SJSA1 (cell line): ENCODE measurements at regions not wholly inside any gene's neighbourhood (a gene's known extent, or its start where the extent isn't known, plus 50 kb on each side); places are given as distances from the start of the nearest gene placed in this dataset.

Source experiments
- DNase-seq, 2 experiments: peaks; one replicate each; pipeline ENCODE4 v3.0.0-alpha.2; 2015 to 2020; ENCODE audit warnings: low spot score in 2 of 2, low read depth in 1 of 2
- H3K27ac ChIP-seq: fragments of 250-450 bp; sonication (Bioruptor Pico); 2 replicates; pipeline ENCODE4 v1.5.1; 2020; ENCODE audit warnings: mild to moderate bottlenecking, moderate library complexity
- H3K27me3 ChIP-seq: fragments of 250-450 bp; sonication (Bioruptor Pico); replicated peaks from 2 replicates; pipeline ENCODE4 v1.5.1; 2020; ENCODE audit warnings: mild to moderate bottlenecking, moderate library complexity
- H3K36me3 ChIP-seq: fragments of 250-450 bp; sonication (Bioruptor Pico); 2 replicates; pipeline ENCODE4 v1.5.1; 2020; ENCODE audit warnings: mild to moderate bottlenecking
- H3K4me1 ChIP-seq: fragments of 250-450 bp; sonication (Bioruptor Pico); replicated peaks from 2 replicates; pipeline ENCODE4 v1.6.1; 2021; ENCODE audit warnings: mild to moderate bottlenecking
- H3K4me3 ChIP-seq: fragments of 250-450 bp; sonication (Bioruptor Pico); 2 replicates; pipeline ENCODE4 v1.5.1; 2020; ENCODE audit warnings: mild to moderate bottlenecking
- H3K9me3 ChIP-seq: fragments of 250-450 bp; sonication (Bioruptor Pico); replicated peaks from 2 replicates; pipeline ENCODE4 v1.5.1; 2020; ENCODE audit warnings: mild to moderate bottlenecking

DNA sequence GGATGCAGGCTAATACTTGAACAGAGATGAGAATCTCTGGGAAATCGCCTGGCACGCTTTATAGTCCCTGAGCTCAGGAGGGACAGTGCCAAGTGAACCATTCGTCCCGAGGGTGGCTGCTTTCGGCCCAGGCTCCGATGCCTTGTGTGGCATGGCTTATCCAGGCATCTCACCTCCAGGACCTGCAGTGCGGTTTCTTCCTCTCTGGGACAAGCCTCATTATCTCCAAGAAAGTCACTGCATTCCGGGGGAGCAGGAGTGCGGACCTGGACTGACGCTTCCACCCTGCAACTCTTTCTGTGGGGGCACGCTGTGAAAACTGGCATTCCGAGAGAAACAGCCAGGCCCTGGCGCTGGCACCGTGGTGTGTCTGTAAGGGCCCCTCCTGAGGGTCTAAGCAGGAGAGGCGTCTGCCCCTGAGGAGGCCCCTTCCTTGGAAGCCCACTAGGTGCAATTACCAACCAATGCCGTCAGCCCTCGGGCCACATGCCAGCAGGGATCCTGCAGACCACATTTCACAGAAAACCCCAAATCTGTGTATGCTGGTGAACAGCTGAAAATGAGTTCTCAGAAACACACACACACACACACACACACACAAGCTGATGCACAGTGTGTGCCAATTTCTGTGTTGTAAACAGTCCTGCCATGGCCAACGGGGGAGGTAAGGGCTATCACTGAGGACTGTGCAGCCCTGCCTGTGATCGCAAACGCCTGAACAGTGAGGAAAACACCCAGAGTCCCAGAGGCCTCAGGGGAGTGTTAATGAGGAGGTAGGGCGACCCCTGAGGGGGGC lies 351.9 kb upstream of the SALL3 start:
- DNase-seq: peak in 1 of 2 experiments; percentile 25
- Histone ChIP-seq H3K4me1 (no peaks in the 10 kb centered on the region), H3K27ac (no peak overlapping the region), H3K36me3 (no peaks in the 10 kb centered on the region), H3K9me3 (peaks cover 20% of the 10 kb centered on the region), H3K27me3 (no peaks in the 10 kb centered on the region), H3K4me3 (no peak overlapping the region)

DNA sequence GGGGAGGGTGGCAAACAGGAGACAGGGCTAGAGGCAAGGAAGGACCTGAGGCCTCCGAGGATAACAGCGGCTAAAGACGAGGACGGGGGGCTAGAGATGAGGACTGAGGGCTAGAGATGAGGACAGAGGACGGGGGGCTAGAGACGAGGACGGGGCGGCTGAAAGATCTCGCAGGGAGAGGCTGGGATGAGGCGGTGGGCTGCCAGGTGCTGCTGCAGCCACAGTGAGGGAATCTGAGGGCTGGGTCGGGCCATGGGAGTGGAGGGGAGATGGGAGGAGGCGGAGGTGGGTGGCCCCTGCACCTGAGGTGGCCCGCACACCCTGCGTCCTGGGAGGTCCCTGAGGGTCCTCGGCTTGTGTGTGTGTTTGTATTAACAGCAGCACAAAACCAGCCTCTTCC lies 350.2 kb upstream of the SALL3 start:
- no peaks in the 10 kb centered on the region for H3K27me3 ChIP-seq
- peaks cover 18% of the 10 kb centered on the region for H3K9me3 ChIP-seq
- H3K4me3 ChIP-seq: no peak overlapping the region
- H3K36me3 ChIP-seq: no peaks in the 10 kb centered on the region
- DNase-seq: no peak
- no peaks in the 10 kb centered on the region for H3K4me1 ChIP-seq
- H3K27ac ChIP-seq: no peak overlapping the region

DNA sequence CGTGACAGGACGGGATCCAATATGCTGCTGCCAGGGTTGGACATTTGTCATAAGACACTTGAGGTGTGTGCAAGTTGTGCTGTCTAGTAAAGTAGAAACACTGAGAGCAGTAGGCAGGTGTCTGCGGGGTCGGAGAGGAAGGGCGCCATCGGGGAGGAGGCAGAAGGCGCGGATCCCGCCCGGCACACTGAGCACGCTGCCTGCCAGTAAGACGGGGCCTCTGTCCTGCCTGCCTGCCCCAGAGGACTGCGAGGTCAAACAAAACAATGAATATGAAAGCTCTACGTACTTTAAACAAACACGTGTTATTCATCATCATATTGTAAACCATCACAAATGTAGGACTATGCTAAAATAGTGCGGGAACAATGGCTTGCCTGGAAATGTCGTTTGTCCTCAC lies 349.3 kb upstream of the SALL3 start:
- Histone ChIP-seq H3K4me1 (no peaks in the 10 kb centered on the region), H3K9me3 (peaks cover 18% of the 10 kb centered on the region), H3K27me3 (no peaks in the 10 kb centered on the region), H3K36me3 (no peaks in the 10 kb centered on the region), H3K27ac (no peak overlapping the region), H3K4me3 (no peak overlapping the region)
- DNase-seq: no peak

DNA sequence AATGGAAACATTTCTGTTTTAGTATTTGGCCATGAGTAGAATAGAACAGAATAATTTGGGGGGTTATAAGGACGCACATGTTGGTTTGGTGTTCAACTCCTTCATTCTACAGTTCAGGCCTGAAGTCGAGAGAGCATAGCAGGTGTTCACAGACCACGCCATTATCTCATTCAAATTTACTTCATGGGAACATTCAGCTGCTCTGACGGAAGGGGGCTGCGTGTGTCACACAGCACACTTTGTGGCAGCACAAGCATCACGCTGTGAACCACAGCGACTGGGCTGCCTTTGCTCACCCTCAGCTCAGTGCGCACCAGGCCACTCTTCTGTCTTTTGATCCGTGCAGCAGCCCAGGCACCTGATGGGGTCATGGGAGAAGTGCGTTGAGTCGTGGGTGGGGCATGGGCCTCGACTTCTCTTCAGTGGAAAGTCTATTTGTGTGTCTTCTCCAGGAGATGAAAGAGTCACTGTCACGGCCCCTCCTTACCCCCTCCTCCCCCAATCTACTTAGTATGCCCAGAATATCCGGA lies 348.6 kb upstream of the SALL3 start:
- H3K9me3 ChIP-seq: peaks cover 23% of the 10 kb centered on the region
- H3K4me3 ChIP-seq: no peak overlapping the region
- H3K27ac ChIP-seq: no peak overlapping the region
- no peaks in the 10 kb centered on the region for H3K4me1 ChIP-seq
- no peaks in the 10 kb centered on the region for H3K27me3 ChIP-seq
- H3K36me3 ChIP-seq: no peaks in the 10 kb centered on the region
- DNase-seq: no peak

DNA sequence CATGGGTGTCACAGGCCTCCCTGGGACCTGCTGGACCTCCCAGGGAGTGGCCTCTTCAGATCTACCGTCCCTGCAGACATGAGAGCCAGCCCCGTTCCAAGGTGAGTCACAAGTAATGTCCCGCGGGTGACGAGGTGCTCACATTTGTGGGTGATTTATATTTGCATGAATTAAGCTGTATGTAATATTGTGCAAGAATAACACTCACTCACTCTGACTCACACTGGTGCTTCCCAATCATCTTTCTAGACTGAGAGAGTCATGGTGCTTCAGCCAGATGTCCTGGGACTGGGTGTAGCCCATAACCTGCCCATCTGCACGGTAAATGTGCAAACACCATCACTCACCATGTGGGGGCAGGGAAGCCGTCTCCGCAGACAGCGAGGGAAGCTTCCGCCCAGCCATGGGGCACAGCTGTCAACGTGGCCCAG lies 347.5 kb upstream of the SALL3 start:
- H3K36me3 ChIP-seq: no peaks in the 10 kb centered on the region
- no peak overlapping the region for H3K27ac ChIP-seq
- H3K27me3 ChIP-seq: no peaks in the 10 kb centered on the region
- no peaks in the 10 kb centered on the region for H3K4me1 ChIP-seq
- H3K4me3 ChIP-seq: no peak overlapping the region
- peaks cover 30% of the 10 kb centered on the region for H3K9me3 ChIP-seq
- DNase-seq: no peak

DNA sequence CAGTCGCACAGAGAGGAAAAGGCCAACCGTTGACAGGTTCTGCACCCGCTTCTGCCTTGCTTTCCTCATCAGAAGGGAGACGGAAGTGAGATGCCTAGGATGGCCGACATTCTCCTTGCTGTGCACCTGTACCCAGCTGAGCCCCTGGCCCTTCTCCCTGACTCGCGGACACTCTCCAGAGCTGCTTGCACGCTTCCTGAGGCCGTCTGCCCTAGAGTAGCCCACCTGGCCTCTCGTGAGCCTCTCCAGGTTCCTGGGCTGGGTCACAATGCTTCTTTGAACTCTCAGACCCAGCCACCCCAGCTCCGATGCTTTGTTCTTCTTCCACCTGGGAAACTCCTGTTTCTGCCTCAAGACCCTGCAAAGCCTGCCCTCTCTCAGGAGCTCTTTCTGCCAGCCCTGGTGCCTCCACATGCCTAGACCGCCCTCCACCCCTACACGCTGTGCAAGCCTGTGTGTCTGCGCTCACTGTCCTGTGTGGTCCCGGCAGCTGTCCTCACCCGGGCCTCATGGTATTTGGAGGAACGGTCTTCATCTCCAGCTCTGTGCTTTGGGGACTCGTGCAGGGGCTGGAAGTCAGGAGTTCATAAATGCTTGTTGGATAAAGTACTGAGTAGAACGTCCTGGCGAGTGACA lies 345.4 kb upstream of the SALL3 start:
- Histone ChIP-seq H3K4me1 (no peaks in the 10 kb centered on the region), H3K9me3 (peaks cover 22% of the 10 kb centered on the region), H3K27ac (no peak overlapping the region), H3K4me3 (no peak overlapping the region), H3K36me3 (no peaks in the 10 kb centered on the region), H3K27me3 (no peaks in the 10 kb centered on the region)
- peak in 1 of 2 experiments; percentile 18 for DNase-seq

DNA sequence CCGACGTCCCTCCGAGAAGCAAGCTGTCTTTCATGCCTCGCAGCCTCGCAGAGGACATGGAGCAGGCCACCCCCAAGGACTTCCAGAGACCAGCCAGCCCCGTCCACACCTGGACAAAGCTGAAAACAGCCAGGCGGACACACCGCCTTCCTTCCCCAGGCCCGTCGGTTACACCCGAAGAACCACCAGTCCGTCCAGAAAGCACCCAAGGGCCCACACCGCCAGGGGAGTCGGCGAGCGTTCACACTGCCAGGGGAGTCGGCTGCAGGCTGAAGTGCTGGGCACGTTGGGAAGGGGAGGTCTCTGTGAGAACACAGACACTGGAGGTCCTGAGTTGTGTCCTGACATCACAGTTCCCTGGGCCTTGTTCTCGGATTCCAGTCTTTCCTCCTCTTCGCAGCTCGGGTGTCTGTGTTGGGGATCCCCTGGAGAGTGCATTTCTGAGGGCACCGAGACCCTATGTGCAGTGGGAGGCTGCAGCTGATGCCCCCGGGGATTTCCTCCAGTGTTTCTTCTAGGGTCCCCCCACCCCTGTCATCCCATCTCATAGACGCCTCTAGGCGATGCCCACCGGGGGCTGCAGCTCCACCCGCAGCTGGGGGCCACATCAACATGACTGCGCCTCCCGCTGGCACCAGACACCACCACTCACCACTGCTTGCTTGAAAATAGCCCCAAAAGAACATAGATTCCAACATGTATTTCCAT lies 344.4 kb upstream of the SALL3 start:
- H3K4me1 ChIP-seq: no peaks in the 10 kb centered on the region
- H3K36me3 ChIP-seq: no peaks in the 10 kb centered on the region
- H3K4me3 ChIP-seq: no peak overlapping the region
- H3K9me3 ChIP-seq: peaks cover 16% of the 10 kb centered on the region
- no peaks in the 10 kb centered on the region for H3K27me3 ChIP-seq
- DNase-seq: peak in 1 of 2 experiments; percentile 30
- no peak overlapping the region for H3K27ac ChIP-seq

DNA sequence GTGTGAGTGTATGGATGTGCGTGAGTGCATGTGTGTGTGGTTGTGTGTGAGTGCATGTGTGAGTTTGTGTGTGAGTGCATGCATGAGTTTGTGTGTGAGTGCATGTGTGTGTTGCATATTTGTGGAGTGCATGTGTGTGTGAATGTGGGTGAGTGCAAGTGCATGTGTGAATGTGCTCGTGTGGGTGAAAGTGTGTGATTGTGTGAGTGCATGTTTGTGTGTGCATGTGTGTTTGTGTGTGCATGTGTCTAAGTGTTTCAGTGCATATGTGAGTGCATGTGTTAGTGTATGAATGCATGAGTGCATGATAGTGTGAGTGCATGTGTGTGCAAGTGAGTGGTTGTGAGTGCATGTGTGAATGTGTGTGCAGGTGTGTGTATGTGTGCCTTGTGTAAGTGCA lies 343.4 kb upstream of the SALL3 start:
- DNase-seq: no peak
- peaks cover 13% of the 10 kb centered on the region for H3K9me3 ChIP-seq

DNA sequence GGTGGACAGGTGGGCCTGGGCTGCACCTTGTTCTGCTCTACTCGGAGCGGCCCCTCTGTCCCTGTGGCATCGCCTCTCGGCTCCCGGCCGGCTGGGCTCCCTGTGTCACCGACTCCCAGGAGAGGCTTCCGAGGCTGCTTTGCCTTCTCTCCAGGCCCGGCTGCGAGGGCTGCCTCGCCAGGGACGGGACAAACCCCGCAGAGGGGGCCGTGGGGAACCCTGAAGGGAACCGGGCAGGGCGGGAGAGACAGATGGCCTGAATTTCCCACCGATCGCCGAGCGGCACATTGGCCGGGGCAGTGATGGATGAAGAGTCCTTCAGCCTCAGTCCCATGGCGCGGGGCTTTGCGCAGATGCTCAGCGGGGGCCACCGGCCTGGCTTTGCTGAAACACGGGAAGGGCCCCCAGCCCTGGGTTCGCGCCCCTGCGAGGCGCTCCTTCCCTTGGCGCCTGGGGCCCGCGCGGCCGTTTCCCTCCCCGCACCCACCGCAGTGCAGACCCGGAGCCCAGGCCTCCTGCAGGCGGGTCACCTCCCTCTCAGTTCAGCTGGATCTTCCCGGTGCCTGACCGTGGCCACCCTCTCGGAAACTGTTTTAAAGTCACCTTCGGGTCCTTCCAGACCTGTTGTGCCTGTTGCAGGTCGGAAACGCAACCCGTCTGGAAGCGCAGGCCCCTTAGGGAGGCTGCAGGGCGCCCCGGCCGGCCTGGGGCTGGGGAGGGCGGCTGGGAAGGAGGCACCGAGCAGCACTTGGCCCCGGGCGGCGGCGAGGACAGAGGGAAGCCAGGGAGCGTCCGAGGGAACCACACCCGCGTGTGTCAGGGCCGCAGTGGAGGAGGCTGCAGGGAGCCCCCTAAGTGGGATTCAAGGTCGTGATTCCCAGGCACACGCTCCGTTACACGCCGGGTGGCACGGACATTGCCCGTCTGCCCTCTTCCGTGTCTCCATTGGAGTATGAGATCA lies 341.9 kb upstream of the SALL3 start:
- H3K27ac ChIP-seq: no peak overlapping the region

More for the DNA sequence above, 343.4 kb upstream of the SALL3 start:
- Histone ChIP-seq H3K4me1 (no peaks in the 10 kb centered on the region), H3K27me3 (no peaks in the 10 kb centered on the region), H3K4me3 (no peak overlapping the region), H3K36me3 (no peaks in the 10 kb centered on the region), H3K27ac (no peak overlapping the region)

DNA sequence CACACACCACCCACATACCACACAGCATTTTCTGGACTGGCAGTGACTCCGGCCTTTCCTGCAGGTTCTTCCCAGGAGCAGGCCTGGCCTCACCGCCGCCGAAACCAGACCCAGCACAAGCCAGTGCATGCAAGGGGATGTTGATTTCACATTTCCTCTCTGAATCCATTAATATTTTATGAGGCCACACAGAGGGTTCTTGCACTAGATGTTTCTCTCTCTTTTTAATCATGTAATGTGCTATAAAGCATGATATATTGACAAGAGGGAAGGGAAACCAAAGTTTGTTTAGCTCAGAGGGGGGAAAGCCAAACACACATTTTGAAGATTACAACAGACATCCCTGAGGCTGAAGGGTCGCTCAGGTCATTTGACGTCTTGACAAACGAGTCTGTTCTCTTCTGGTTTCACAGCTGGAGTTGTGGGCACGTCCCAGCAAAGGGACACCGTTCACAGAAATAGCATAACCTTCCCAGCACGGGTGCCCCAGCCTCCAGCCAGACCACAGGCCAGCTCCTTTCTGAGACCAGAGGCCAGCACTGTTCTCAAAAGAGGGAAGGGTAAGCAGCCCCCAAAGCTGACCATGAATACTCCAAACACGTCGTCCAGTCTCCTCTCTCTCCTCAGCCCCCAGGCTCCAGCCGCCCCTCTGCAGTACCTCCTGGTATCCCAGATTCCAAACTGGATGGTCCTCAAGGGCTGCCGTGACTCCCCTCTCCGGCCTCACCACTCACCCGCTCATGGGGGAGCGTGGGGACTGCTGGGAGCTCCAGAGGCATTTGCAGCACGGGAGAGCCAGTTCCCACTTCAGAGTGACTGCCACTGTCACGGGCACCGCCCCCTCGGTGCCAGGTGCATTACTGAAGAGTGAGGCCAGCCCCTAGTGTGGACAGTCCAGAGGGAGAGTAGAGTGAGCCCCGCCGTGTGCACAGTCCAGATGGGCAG lies 340.3 kb upstream of the SALL3 start:
- H3K4me3 ChIP-seq: no peak overlapping the region
- H3K4me1 ChIP-seq: no peaks in the 10 kb centered on the region
- peaks cover 12% of the 10 kb centered on the region for H3K9me3 ChIP-seq
- H3K27me3 ChIP-seq: no peaks in the 10 kb centered on the region
- no peaks in the 10 kb centered on the region for H3K36me3 ChIP-seq
- H3K27ac ChIP-seq: no peak overlapping the region
- peak in 1 of 2 experiments; percentile 30 for DNase-seq

More for the DNA sequence above, 341.9 kb upstream of the SALL3 start:
- DNase-seq: peak in 1 of 2 experiments; percentile 40
- H3K36me3 ChIP-seq: no peaks in the 10 kb centered on the region
- H3K4me1 ChIP-seq: no peaks in the 10 kb centered on the region
- H3K27me3 ChIP-seq: no peaks in the 10 kb centered on the region
- no peak overlapping the region for H3K4me3 ChIP-seq
- H3K9me3 ChIP-seq: peaks cover 12% of the 10 kb centered on the region

DNA sequence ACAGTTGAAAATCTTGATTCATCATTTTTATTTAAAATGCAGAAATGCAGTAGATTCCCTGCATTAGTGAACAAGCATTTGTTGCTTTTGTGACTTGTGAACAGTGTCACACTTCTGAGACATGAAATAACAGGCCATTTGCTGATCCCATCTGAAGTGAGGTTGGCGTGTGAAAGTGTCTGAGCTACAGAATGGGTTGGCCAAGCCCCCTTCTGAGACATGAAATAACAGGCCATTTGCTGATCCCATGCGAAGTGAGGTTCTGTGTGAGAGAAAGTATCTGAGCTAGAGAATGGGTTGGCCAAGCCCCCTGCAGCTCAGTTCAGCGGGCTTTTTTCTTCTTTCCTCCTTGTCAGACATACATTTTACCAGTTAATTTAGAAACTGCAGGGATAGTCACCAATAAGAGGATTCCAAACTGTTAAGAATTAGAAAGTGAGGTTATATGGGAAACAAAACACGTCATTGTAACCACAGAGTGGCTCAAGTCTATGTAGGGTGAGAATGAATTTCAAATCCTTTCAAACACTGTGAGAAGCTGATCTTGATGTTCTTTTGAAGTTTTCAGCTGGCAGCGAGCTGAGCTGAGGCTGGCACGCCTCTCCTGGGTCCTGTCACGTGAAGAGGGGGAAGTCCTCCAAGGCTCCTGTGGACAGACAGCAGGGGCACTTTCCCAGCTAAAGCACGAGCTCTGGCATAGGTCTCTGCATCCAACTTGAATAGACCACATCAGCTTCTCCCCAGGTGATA lies 339.2 kb upstream of the SALL3 start:
- peaks cover 12% of the 10 kb centered on the region for H3K9me3 ChIP-seq
- no peaks in the 10 kb centered on the region for H3K27me3 ChIP-seq

More for the DNA sequence above, 339.2 kb upstream of the SALL3 start:
- Histone ChIP-seq H3K27ac (no peak overlapping the region), H3K36me3 (no peaks in the 10 kb centered on the region), H3K4me3 (no peak overlapping the region), H3K4me1 (no peaks in the 10 kb centered on the region)
- DNase-seq: peak in 1 of 2 experiments; percentile 7
